ENCODE measurements at regions not wholly inside any gene's neighbourhood (a gene's known extent, or its start where the extent isn't known, plus 50 kb on each side); places are given as distances from the start of the nearest gene placed in this dataset.
"Not testable (repeated sequence)": the region's sequence is repeated elsewhere in the genome, so short reads cannot be mapped to it uniquely, and the experiment has no call there.

GRCh38 chr14:106414464-106414863, 888.1 kb downstream of the TMEM121 start:
- no peak for FAIRE-seq
- TF ChIP-seq POLR2A (IDR thresholded peaks at IDR 0.05; ENCODE audit: low read depth, low read length) = no peak

GRCh38 chr14:106417224-106418049, 891.1 kb downstream of the TMEM121 start:
- FAIRE-seq (no peak), DNase-seq (ENCODE audit: insufficient read length, low spot score) (no peak)
- no peak for TF ChIP-seq POLR2A (IDR thresholded peaks at IDR 0.05; ENCODE audit: low read depth, low read length)

More at GRCh38 chr14:106414464-106414863, 888.1 kb downstream of the TMEM121 start:
- no peak for DNase-seq (ENCODE audit: insufficient read length, low spot score)

GRCh38 chr14:106419376-106419965, 893.1 kb downstream of the TMEM121 start:
- TF ChIP-seq POLR2A (IDR thresholded peaks at IDR 0.05; ENCODE audit: low read depth, low read length) = no peak
- no peak for DNase-seq (ENCODE audit: insufficient read length, low spot score)
- no peak for FAIRE-seq

GRCh38 chr14:106421431-106422033, 895.1 kb downstream of the TMEM121 start:
- DNase-seq (ENCODE audit: insufficient read length, low spot score); FAIRE-seq: not testable (repeated sequence)

GRCh38 chr14:106422066-106422465, 895.7 kb downstream of the TMEM121 start:
- FAIRE-seq = no peak

GRCh38 chr14:106425150-106425549, 898.8 kb downstream of the TMEM121 start:
- FAIRE-seq; DNase-seq (ENCODE audit: insufficient read length, low spot score): not testable (repeated sequence)

More at GRCh38 chr14:106422066-106422465, 895.7 kb downstream of the TMEM121 start:
- no peak for DNase-seq (ENCODE audit: insufficient read length, low spot score)
- no peak for TF ChIP-seq POLR2A (IDR thresholded peaks at IDR 0.05; ENCODE audit: low read depth, low read length)

- DNase-seq (ENCODE audit: insufficient read length, low spot score) (no peak), FAIRE-seq (no peak)
- TF ChIP-seq POLR2A (IDR thresholded peaks at IDR 0.05; ENCODE audit: low read depth, low read length) = no peak
Observed at GRCh38 chr14:106436310-106436905, 910.0 kb downstream of the TMEM121 start.

- DNase-seq (ENCODE audit: insufficient read length, low spot score) = no peak
- no peak for FAIRE-seq
- no peak for TF ChIP-seq POLR2A (IDR thresholded peaks at IDR 0.05; ENCODE audit: low read depth, low read length)
Observed at GRCh38 chr14:106442857-106443256, 916.5 kb downstream of the TMEM121 start.

GRCh38 chr14:106455026-106455425, 928.6 kb downstream of the TMEM121 start:
- DNase-seq (ENCODE audit: insufficient read length, low spot score) (no peak), FAIRE-seq (no peak)
- no peak for TF ChIP-seq POLR2A (IDR thresholded peaks at IDR 0.05; ENCODE audit: low read depth, low read length)

- FAIRE-seq = no peak
- TF ChIP-seq POLR2A (IDR thresholded peaks at IDR 0.05; ENCODE audit: low read depth, low read length) = no peak
- DNase-seq (ENCODE audit: insufficient read length, low spot score) = peak; percentile 30
Observed at GRCh38 chr14:106459971-106460730, 933.8 kb downstream of the TMEM121 start.

- TF ChIP-seq POLR2A (IDR thresholded peaks at IDR 0.05; ENCODE audit: low read depth, low read length) = no peak
- FAIRE-seq = no peak
- DNase-seq (ENCODE audit: insufficient read length, low spot score) = no peak
Observed at GRCh38 chr14:106460916-106461315, 934.5 kb downstream of the TMEM121 start.

- not testable (repeated sequence) for DNase-seq (ENCODE audit: insufficient read length, low spot score); FAIRE-seq
Observed at GRCh38 chr14:106466483-106466882, 940.1 kb downstream of the TMEM121 start.

GRCh38 chr14:106468869-106469268, 942.5 kb downstream of the TMEM121 start:
- FAIRE-seq; DNase-seq (ENCODE audit: insufficient read length, low spot score): not testable (repeated sequence)

GRCh38 chr14:106470028-106470427, 943.6 kb downstream of the TMEM121 start:
- DNase-seq (ENCODE audit: insufficient read length, low spot score); FAIRE-seq: not testable (repeated sequence)

- FAIRE-seq; DNase-seq (ENCODE audit: insufficient read length, low spot score): not testable (repeated sequence)
Observed at GRCh38 chr14:106474261-106475028, 948.1 kb downstream of the TMEM121 start.

GRCh38 chr14:106475214-106475613, 948.8 kb downstream of the TMEM121 start:
- DNase-seq (ENCODE audit: insufficient read length, low spot score); FAIRE-seq: not testable (repeated sequence)

- not testable (repeated sequence) for DNase-seq (ENCODE audit: insufficient read length, low spot score); FAIRE-seq
Observed at GRCh38 chr14:106477600-106477999, 951.2 kb downstream of the TMEM121 start.

- not testable (repeated sequence) for DNase-seq (ENCODE audit: insufficient read length, low spot score); FAIRE-seq
Observed at GRCh38 chr14:106480287-106480686, 953.9 kb downstream of the TMEM121 start.

Data from H54 (cell line).